Chondrocyte (in vitro differentiated cells): ENCODE measurements at regions not wholly inside any gene's neighbourhood (a gene's known extent, or its start where the extent isn't known, plus 50 kb on each side); places are given as distances from the start of the nearest gene placed in this dataset.
"Not testable (repeated sequence)": the region's sequence is repeated elsewhere in the genome, so short reads cannot be mapped to it uniquely, and the experiment has no call there.

Experiments
- DNase-seq: peaks from one replicate; pipeline ENCODE4 v3.0.0; 2021; ENCODE audit warnings: mixed read lengths, low spot score
- H3K27ac Mint-ChIP-seq: one replicate; pipeline ENCODE4 v1.8.0; 2021; ENCODE audit warnings: mild to moderate bottlenecking, moderate library complexity, mixed read lengths; ENCODE audit not compliant: unreplicated experiment
- H3K27me3 Mint-ChIP-seq: 2 replicates; pipeline ENCODE4 v1.8.0; 2021; ENCODE audit warnings: low read depth, mixed read lengths
- H3K36me3 Mint-ChIP-seq: 2 replicates; pipeline ENCODE4 v1.8.0; 2021; ENCODE audit warnings: low read depth, mixed read lengths
- H3K4me1 Mint-ChIP-seq: 2 replicates; pipeline ENCODE4 v1.8.0; 2021; ENCODE audit warnings: low read depth, mild to moderate bottlenecking, mixed read lengths
- H3K4me3 Mint-ChIP-seq: one replicate; pipeline ENCODE4 v1.8.0; 2021; ENCODE audit warnings: mild to moderate bottlenecking, moderate library complexity, mixed read lengths; ENCODE audit not compliant: unreplicated experiment
- H3K9me3 Mint-ChIP-seq: 2 replicates; pipeline ENCODE4 v1.8.0; 2021; ENCODE audit warnings: low read depth, mixed read lengths
- TF ChIP-seq, protein P1 (sequence below): fragments of 200-600 bp; sonication (generic); IDR thresholded peaks from 2 replicates; pipeline ENCODE4 v1.5.0; 2021; ENCODE audit warnings: antibody characterized with exemption, mild to moderate bottlenecking, moderate library complexity

DNA sequence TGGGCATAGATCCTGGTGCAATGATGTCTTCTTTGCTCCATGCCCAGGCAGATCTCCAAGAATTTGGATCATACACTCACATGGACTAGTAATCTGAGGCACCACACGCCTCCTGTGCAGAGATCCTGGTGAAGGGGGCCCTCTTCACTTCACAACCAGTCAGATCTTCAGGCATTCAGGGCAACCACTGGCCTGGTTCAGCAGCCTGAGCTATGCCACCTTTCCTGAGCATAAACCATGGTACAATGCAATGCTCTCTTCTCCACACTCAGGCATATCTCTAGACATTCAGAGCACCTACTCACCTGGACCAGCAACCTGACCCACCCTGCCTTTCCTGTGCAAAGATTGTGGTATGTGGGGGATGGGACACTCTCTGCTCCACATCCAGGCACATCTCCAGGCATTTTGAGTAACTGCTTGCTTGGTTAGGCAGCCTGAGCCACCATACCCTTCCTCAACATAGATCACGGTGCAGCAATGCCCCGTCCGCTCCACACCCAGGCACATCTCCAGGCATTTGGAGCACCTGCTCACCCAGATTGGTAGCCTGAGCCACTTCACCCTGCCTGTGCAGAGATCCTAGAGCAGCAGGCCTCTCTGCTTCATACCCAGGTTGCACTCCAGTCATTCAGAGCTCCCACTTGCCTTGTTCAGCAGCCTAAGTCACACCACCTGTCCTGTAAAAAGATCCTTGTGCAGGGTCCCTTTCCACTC, 532.2 kb upstream of the STEAP1 start:
- peaks cover 15% of the 10 kb centered on the region for H3K27me3 Mint-ChIP-seq
- no peak overlapping the region for H3K27ac Mint-ChIP-seq
- H3K4me3 Mint-ChIP-seq: no peak overlapping the region
- no peaks in the 10 kb centered on the region for H3K4me1 Mint-ChIP-seq
- TF ChIP-seq, protein P1, sequence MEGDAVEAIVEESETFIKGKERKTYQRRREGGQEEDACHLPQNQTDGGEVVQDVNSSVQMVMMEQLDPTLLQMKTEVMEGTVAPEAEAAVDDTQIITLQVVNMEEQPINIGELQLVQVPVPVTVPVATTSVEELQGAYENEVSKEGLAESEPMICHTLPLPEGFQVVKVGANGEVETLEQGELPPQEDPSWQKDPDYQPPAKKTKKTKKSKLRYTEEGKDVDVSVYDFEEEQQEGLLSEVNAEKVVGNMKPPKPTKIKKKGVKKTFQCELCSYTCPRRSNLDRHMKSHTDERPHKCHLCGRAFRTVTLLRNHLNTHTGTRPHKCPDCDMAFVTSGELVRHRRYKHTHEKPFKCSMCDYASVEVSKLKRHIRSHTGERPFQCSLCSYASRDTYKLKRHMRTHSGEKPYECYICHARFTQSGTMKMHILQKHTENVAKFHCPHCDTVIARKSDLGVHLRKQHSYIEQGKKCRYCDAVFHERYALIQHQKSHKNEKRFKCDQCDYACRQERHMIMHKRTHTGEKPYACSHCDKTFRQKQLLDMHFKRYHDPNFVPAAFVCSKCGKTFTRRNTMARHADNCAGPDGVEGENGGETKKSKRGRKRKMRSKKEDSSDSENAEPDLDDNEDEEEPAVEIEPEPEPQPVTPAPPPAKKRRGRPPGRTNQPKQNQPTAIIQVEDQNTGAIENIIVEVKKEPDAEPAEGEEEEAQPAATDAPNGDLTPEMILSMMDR: no peak
- no peaks in the 10 kb centered on the region for H3K9me3 Mint-ChIP-seq
- no peak for DNase-seq
- H3K36me3 Mint-ChIP-seq: no peaks in the 10 kb centered on the region

DNA sequence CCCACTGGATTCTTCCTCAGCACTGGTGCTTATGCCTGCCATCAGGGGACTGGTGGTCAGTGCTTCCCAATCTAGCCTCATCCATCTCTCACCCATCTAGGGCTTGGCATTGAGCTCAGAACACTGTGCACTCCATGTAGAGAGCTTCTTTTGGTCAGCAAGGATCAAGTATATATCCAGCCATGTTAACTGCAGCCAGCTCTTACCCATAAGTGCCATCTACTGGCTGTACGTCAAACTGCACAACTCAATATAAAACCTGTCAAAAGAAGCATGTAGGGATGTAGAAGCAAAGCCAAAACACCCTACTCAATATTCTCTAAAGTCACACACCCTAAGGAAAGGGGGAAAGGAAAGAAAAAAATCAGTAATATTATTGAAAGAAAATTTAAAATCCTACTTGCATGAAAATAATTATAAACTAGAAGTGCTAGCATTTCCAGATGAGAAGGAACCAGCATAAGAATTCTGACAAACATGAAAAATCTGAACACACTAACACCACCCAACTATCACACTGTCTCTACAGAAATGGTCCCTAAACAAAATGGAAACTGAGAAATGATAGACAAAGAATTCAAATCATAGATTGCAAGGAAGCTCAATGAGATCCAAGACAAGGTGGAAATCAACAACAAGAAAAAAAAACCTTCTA, 531.1 kb upstream of the STEAP1 start:
- H3K27ac Mint-ChIP-seq: no peak overlapping the region
- TF ChIP-seq, protein P1: peak; percentile 86

DNA sequence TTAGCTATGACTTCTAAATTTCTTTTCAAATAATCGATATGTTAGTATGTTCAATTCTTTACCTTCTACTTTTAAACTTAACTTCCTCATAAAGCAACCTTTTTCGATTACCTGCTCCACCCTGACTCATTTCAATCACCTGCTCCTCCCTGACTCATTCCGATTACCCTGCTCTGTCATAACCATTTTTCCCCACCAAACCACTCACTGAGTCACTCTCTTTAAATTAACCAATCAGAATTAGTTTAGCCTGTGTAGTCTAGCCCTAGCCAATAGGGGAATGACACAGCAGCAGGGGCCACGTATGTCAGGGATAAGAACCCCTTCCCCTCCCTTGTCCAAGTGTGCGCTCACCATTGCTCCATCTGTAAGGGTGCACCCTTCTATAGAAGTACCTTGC, 530.1 kb upstream of the STEAP1 start:
- not testable (repeated sequence) for H3K36me3 Mint-ChIP-seq, H3K9me3 Mint-ChIP-seq, H3K4me1 Mint-ChIP-seq, H3K4me3 Mint-ChIP-seq, H3K27ac Mint-ChIP-seq, DNase-seq
- peaks cover 14% of the 10 kb centered on the region for H3K27me3 Mint-ChIP-seq

More for the DNA sequence above, 531.1 kb upstream of the STEAP1 start:
- no peak for DNase-seq
- no peaks in the 10 kb centered on the region for H3K9me3 Mint-ChIP-seq
- peaks cover 15% of the 10 kb centered on the region for H3K27me3 Mint-ChIP-seq
- H3K36me3 Mint-ChIP-seq: no peaks in the 10 kb centered on the region
- H3K4me3 Mint-ChIP-seq: no peak overlapping the region
- H3K4me1 Mint-ChIP-seq: no peaks in the 10 kb centered on the region

DNA sequence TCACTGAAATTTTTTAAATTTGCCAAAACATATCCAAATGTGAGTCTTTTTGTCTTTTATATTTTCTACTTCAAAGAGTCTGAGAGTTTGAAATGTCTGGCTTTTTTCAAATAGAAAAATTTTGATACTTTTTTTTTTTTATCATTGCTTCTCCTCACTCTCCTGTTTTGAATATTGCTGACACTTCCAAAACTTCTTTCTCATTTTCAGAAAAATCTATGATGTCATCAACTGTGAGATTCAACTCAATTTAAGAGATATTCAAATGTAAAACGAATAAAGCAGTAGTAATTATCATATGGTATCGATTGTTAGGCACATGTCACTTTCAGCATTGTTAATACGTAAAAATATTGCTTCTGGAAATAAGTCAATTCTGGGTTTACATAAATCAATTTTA, 505.8 kb upstream of the STEAP1 start:
- Mint-ChIP-seq H3K27ac (no peak overlapping the region), H3K4me3 (no peak overlapping the region), H3K4me1 (no peaks in the 10 kb centered on the region), H3K27me3 (peaks cover 4% of the 10 kb centered on the region), H3K36me3 (no peaks in the 10 kb centered on the region), H3K9me3 (no peaks in the 10 kb centered on the region)
- DNase-seq: no peak
- TF ChIP-seq, protein P1: no peak

DNA sequence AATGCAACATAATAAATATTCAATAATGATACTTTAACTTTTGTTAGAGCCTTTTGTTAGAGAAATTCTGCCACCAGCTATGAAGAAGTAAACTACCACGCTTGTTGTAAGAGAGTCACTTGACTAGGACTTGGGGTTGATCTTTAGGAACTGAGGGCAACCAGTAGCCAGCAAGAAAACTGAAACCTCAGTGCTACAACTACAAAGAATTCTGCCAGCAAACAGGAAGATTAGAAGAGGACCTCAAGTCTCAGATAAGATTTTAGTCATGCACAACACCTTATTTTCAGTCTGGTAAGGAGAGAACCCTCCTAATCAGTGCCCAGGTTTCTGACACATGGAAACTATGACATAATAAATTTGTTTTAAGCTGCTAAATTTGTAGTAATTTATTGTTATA, 498.3 kb upstream of the STEAP1 start:
- TF ChIP-seq, protein P1: no peak
- H3K27ac Mint-ChIP-seq: no peak overlapping the region
- H3K36me3 Mint-ChIP-seq: no peaks in the 10 kb centered on the region
- no peak for DNase-seq
- H3K4me3 Mint-ChIP-seq: no peak overlapping the region
- no peaks in the 10 kb centered on the region for H3K9me3 Mint-ChIP-seq
- no peaks in the 10 kb centered on the region for H3K4me1 Mint-ChIP-seq
- peaks cover 1% of the 10 kb centered on the region for H3K27me3 Mint-ChIP-seq
